GM23338 (cell line): ENCODE measurements at regions not wholly inside any gene's neighbourhood (a gene's known extent, or its start where the extent isn't known, plus 50 kb on each side); places are given as distances from the start of the nearest gene placed in this dataset.

Experiments used
- ATAC-seq: fragments of 200-7000 bp; cut with Tn5 transposase; 3 replicates; pipeline ENCODE4 v1.9.1; 2020
- DNase-seq: peaks from one replicate; pipeline ENCODE4 v3.0.0-alpha.2; 2015; ENCODE audit warnings: low spot score
- H2AFZ ChIP-seq: fragments of 200-600 bp; sonication (generic); 2 replicates; pipeline ENCODE4 v1.8.0; 2016; ENCODE audit warnings: antibody characterized with exemption, mild to moderate bottlenecking, moderate library complexity
- H3F3A ChIP-seq: fragments of 200-600 bp; sonication (generic); replicated peaks from 2 replicates; pipeline ENCODE4 v1.8.0; 2017; ENCODE audit warnings: antibody characterized with exemption, mixed run types, low read depth
- H3K27ac ChIP-seq: fragments of 200-600 bp; sonication (generic); 2 replicates; pipeline ENCODE4 v1.6.1; 2016; ENCODE audit warnings: low read depth
- H3K27me3 ChIP-seq: fragments of 200-600 bp; sonication (generic); 2 replicates; pipeline ENCODE4 v1.8.0; 2016; ENCODE audit warnings: mild to moderate bottlenecking, mixed run types, moderate library complexity; ENCODE audit not compliant: insufficient read depth
- H3K36me3 ChIP-seq: fragments of 200-600 bp; sonication (generic); 2 replicates; pipeline ENCODE4 v1.8.0; 2016; ENCODE audit warnings: mild to moderate bottlenecking; ENCODE audit not compliant: insufficient read depth
- H3K4me1 ChIP-seq: fragments of 200-600 bp; sonication (generic); 2 replicates; pipeline ENCODE4 v1.8.0; 2016; ENCODE audit warnings: mild to moderate bottlenecking, moderate library complexity; ENCODE audit not compliant: insufficient read depth
- H3K4me2 ChIP-seq: fragments of 200-600 bp; sonication (generic); 2 replicates; pipeline ENCODE4 v1.7.1; 2017; ENCODE audit warnings: mixed run types
- H3K4me3 ChIP-seq: fragments of 200-600 bp; sonication (generic); 2 replicates; pipeline ENCODE4 v1.6.1; 2016; ENCODE audit warnings: mixed run types
- H3K79me2 ChIP-seq: fragments of 200-600 bp; sonication (generic); replicated peaks from 2 replicates; pipeline ENCODE4 v1.8.0; 2017; ENCODE audit warnings: mild to moderate bottlenecking; ENCODE audit not compliant: insufficient read depth
- H3K9me2 ChIP-seq: fragments of 200-600 bp; sonication (generic); 2 replicates; pipeline ENCODE4 v1.8.0; 2017; ENCODE audit not compliant: insufficient read depth
- H4K20me1 ChIP-seq: fragments of 200-600 bp; sonication (generic); replicated peaks from 2 replicates; pipeline ENCODE4 v1.8.0; 2017; ENCODE audit warnings: mild to moderate bottlenecking; ENCODE audit not compliant: insufficient read depth
- H3K27ac Mint-ChIP-seq: 2 replicates; pipeline ENCODE4 v1.8.0; 2020; ENCODE audit warnings: inconsistent platforms, mild to moderate bottlenecking, moderate library complexity, mixed read lengths
- H3K27me3 Mint-ChIP-seq: 3 replicates; pipeline ENCODE4 v1.8.0; 2022; ENCODE audit warnings: low read depth, mild to moderate bottlenecking, moderate library complexity, mixed read lengths, inconsistent platforms; ENCODE audit not compliant: insufficient read depth, poor library complexity
- H3K36me3 Mint-ChIP-seq: 3 replicates; pipeline ENCODE4 v1.8.0; 2021; ENCODE audit warnings: low read depth, mild to moderate bottlenecking, inconsistent platforms, moderate library complexity, mixed read lengths
- H3K4me1 Mint-ChIP-seq: 3 replicates; pipeline ENCODE4 v1.8.0; 2020; ENCODE audit warnings: mild to moderate bottlenecking, inconsistent platforms, mixed read lengths
- H3K4me3 Mint-ChIP-seq: 3 replicates; pipeline ENCODE4 v1.8.0; 2021; ENCODE audit warnings: moderate library complexity, mild to moderate bottlenecking, inconsistent platforms, mixed read lengths
- H3K9me3 Mint-ChIP-seq: 3 replicates; pipeline ENCODE4 v1.8.0; 2020; ENCODE audit warnings: moderate library complexity, mild to moderate bottlenecking, inconsistent platforms, mixed read lengths
- CTCF ChIP-seq, 2 experiments: fragments of 200-600 bp in 1 of 2; sonication (generic) in 1 of 2; conservative IDR thresholded peaks; 2 replicates each; pipeline versions ENCODE4 v1.5.1 to v1.6.1; 2016 to 2017; ENCODE audit warnings: antibody characterized with exemption in 2 of 2, low read depth in 2 of 2, mild to moderate bottlenecking in 2 of 2, moderate library complexity in 1 of 2
- ETS1 ChIP-seq: IDR thresholded peaks from 2 replicates; pipeline ENCODE4 v1.6.1; 2016; ENCODE audit warnings: antibody characterized with exemption
- POLR2AphosphoS5 ChIP-seq: IDR thresholded peaks from 2 replicates; pipeline ENCODE4 v1.6.1; 2016; ENCODE audit warnings: antibody characterized with exemption, low read depth
- STAT1 ChIP-seq: IDR thresholded peaks from one replicate; pipeline ENCODE4 v1.6.1; 2016; ENCODE audit warnings: antibody characterized with exemption; ENCODE audit not compliant: unreplicated experiment
- ZNF114 ChIP-seq: fragments of 250-450 bp; sonication (Bioruptor Pico); IDR thresholded peaks from 2 replicates; pipeline ENCODE4 v1.5.0; 2020; ENCODE audit warnings: mild to moderate bottlenecking, moderate library complexity
- ZNF331 ChIP-seq: fragments of 250-450 bp; sonication (Bioruptor Pico); IDR thresholded peaks from 2 replicates; pipeline ENCODE4 v1.5.0; 2020; ENCODE audit warnings: low read depth, mild to moderate bottlenecking, moderate library complexity
- TF ChIP-seq, protein P1 (sequence below): IDR thresholded peaks from one replicate; pipeline ENCODE4 v1.6.1; 2018; ENCODE audit warnings: antibody characterized with exemption; ENCODE audit not compliant: unreplicated experiment

DNA sequence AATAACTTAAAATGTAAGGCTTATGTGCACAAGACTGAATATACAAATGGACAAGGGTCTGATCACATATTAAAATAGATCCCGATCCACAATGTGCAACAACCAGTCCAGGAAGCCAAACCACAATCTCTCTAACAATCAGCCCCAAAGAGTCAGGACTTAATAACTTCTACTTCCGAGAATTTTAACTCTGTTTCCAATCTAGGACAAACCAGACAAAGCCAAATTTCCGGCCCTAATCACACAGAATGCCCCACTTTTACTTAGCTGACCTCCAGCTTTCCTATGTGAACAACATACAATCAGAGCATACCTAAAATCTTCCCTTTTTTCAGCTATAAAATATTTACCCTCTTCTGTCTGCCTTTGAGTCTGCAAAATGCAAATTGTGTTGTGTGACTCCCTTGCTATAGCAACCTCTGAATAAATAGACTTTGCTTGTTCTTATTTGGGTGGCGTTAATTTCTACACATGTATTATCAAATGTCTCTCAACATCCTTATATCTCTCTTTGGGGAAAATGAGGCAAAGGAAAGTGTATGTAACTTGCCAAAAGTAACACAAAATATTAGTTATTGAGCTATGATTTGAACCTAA is 381.9 kb upstream of the MC4R start (continued):
- no peak for TF ChIP-seq ETS1
- no peak for TF ChIP-seq ZNF114 (CRISPR knock-in tag)
- TF ChIP-seq, protein P1, sequence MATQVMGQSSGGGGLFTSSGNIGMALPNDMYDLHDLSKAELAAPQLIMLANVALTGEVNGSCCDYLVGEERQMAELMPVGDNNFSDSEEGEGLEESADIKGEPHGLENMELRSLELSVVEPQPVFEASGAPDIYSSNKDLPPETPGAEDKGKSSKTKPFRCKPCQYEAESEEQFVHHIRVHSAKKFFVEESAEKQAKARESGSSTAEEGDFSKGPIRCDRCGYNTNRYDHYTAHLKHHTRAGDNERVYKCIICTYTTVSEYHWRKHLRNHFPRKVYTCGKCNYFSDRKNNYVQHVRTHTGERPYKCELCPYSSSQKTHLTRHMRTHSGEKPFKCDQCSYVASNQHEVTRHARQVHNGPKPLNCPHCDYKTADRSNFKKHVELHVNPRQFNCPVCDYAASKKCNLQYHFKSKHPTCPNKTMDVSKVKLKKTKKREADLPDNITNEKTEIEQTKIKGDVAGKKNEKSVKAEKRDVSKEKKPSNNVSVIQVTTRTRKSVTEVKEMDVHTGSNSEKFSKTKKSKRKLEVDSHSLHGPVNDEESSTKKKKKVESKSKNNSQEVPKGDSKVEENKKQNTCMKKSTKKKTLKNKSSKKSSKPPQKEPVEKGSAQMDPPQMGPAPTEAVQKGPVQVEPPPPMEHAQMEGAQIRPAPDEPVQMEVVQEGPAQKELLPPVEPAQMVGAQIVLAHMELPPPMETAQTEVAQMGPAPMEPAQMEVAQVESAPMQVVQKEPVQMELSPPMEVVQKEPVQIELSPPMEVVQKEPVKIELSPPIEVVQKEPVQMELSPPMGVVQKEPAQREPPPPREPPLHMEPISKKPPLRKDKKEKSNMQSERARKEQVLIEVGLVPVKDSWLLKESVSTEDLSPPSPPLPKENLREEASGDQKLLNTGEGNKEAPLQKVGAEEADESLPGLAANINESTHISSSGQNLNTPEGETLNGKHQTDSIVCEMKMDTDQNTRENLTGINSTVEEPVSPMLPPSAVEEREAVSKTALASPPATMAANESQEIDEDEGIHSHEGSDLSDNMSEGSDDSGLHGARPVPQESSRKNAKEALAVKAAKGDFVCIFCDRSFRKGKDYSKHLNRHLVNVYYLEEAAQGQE, result no peak
- TF ChIP-seq ZNF331 (CRISPR knock-in tag), result no peak
- no peak for TF ChIP-seq POLR2AphosphoS5

GRCh38 chr18:60755134-60755533 is 382.6 kb upstream of the MC4R start:
- Mint-ChIP-seq H3K27me3 (no peaks in the 10 kb centered on the region), H3K27ac (no peak overlapping the region), H3K4me1 (no peaks in the 10 kb centered on the region), H3K4me3 (no peak overlapping the region), H3K9me3 (no peaks in the 10 kb centered on the region), H3K36me3 (no peaks in the 10 kb centered on the region)
- Histone ChIP-seq H3K27ac (no peak overlapping the region), H3K4me1 (no peaks in the 10 kb centered on the region), H3F3A (no peaks in the 10 kb centered on the region), H2AFZ (no peak overlapping the region), H4K20me1 (no peaks in the 10 kb centered on the region), H3K4me3 (no peak overlapping the region), H3K27me3 (no peaks in the 10 kb centered on the region), H3K79me2 (no peaks in the 10 kb centered on the region), H3K4me2 (no peak overlapping the region), H3K9me2 (no peaks in the 10 kb centered on the region), H3K36me3 (no peaks in the 10 kb centered on the region)
- ATAC-seq (no peak), DNase-seq (no peak)
- no peak for TF ChIP-seq ETS1
- no peak for TF ChIP-seq STAT1
- no peak for TF ChIP-seq ZNF331 (CRISPR knock-in tag)
- no peak for TF ChIP-seq CTCF (conservative IDR thresholded peaks at IDR 0.05; ENCODE audit: low read depth in 2 of 2)
